ENCODE measurements at regions not wholly inside any gene's neighbourhood (a gene's known extent, or its start where the extent isn't known, plus 50 kb on each side); places are given as distances from the start of the nearest gene placed in this dataset.

DNA sequence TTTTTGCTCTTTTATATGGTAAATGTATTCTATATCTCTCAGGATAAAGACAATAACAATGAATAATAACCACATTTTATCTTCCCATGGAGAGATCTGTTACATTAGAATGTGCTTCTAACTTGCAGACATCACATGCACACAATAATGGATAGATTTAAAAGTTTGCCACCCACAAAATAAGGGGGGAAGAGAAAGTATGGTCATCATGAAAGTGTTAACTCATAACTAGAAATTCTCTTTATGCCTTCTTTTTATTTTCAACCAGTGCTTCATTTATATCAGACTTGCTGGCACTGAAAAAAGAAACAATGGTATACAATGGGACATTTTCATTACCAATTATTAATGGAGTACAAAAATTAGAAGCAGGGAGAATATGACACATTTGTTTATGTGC, 470.0 kb downstream of the FAT4 start:
- Histone ChIP-seq H3K27ac (ENCODE audit: insufficient read depth, low read depth, low read length) (no peak overlapping the region), H3K9ac (replicated peaks; ENCODE audit: extremely low read depth, insufficient read depth, low read length) (no peak overlapping the region), H3K79me2 (ENCODE audit: control insufficient read depth, insufficient read depth, low read length) (no peaks in the 10 kb centered on the region), H3K9me3 (replicated peaks; ENCODE audit: control insufficient read depth, insufficient read depth, low read length) (no peaks in the 10 kb centered on the region), H2AFZ (ENCODE audit: low read depth, low read length) (no peak overlapping the region), H3K9me1 (replicated peaks; ENCODE audit: control insufficient read depth, extremely low read depth, insufficient read depth, low read length) (no peaks in the 10 kb centered on the region), H3K27me3 (ENCODE audit: control insufficient read depth in 2 of 2, insufficient read depth in 2 of 2, low read length in 2 of 2) (no peaks in the 10 kb centered on the region), H3K36me3 (ENCODE audit: control insufficient read depth in 2 of 2, extremely low read depth in 1 of 2, insufficient read depth in 2 of 2, low read length in 2 of 2) (no peaks in the 10 kb centered on the region), H4K20me1 (replicated peaks; ENCODE audit: control insufficient read depth, extremely low read depth, insufficient read depth, low read length) (no peaks in the 10 kb centered on the region), H3K4me2 (ENCODE audit: insufficient read depth, low read length) (no peak overlapping the region), H3K4me1 (ENCODE audit: control insufficient read depth, extremely low read depth, insufficient read depth, low read length) (no peaks in the 10 kb centered on the region), H3K4me3 (replicated peaks in 1 of 3; ENCODE audit: insufficient read depth in 1 of 3, low read depth in 1 of 3, low read length in 3 of 3) (no peak overlapping the region)
- DNase-seq (ENCODE audit: low read depth, low spot score) (no peak), FAIRE-seq (no peak)
- ChIA-PET CTCF (no interaction called here), POLR2A (no interaction called here)
- intact Hi-C loops (cut with micrococcal nuclease) = no loop called here
- no peak for TF ChIP-seq FOS (IDR thresholded peaks at IDR 0.05; ENCODE audit: borderline replicate concordance, insufficient read depth, low read length)
- TF ChIP-seq, protein P1, sequence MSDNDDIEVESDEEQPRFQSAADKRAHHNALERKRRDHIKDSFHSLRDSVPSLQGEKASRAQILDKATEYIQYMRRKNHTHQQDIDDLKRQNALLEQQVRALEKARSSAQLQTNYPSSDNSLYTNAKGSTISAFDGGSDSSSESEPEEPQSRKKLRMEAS (IDR thresholded peaks at IDR 0.05; ENCODE audit: insufficient read depth, insufficient read length) = no peak
- TF ChIP-seq JUN (IDR thresholded peaks at IDR 0.05; ENCODE audit: borderline replicate concordance, insufficient read depth, insufficient read length, low read depth) = no peak
- no peak for TF ChIP-seq EZH2 (IDR thresholded peaks at IDR 0.05; ENCODE audit: borderline replicate concordance, low read depth, low read length, severe bottlenecking)
- TF ChIP-seq POLR2A (IDR thresholded peaks at IDR 0.05; ENCODE audit: low read depth, low read length) = no peak
- no peak for TF ChIP-seq POLR2AphosphoS5 (IDR thresholded peaks at IDR 0.05; ENCODE audit: insufficient read depth, low read depth, low read length)
- no peak for TF ChIP-seq CTCF (IDR thresholded peaks at IDR 0.05; ENCODE audit: extremely low read depth in 1 of 2, insufficient read depth in 1 of 2, low read depth in 1 of 2, low read length in 2 of 2)
- TF ChIP-seq MYC (IDR thresholded peaks at IDR 0.05; ENCODE audit: low read depth, low read length) = no peak
- no peak for TF ChIP-seq GATA2 (IDR thresholded peaks at IDR 0.05; ENCODE audit: insufficient read depth, insufficient read length, low read depth, low read length)
- dilution Hi-C loops (cut with MboI; ENCODE audit: extremely low pct_ligation_motif_present, low sequenced_read_pairs) = no loop called here
- BruUV-seq (replicated peaks) = no TSS peak
